Neural cell (in vitro differentiated cells): ENCODE measurements at regions not wholly inside any gene's neighbourhood (a gene's known extent, or its start where the extent isn't known, plus 50 kb on each side); places are given as distances from the start of the nearest gene placed in this dataset.

ENCODE experiments used
- MXI1 ChIP-seq: fragments of 450-650 bp; conservative IDR thresholded peaks from 2 replicates; pipeline ENCODE4 v1.6.1; 2014; ENCODE audit warnings: antibody characterized with exemption, mild to moderate bottlenecking; ENCODE audit not compliant: poor library complexity, severe bottlenecking
- TF ChIP-seq, protein P1 (sequence below): fragments of 450-650 bp; IDR thresholded peaks from 2 replicates; pipeline ENCODE4 v1.5.1; 2014; ENCODE audit warnings: antibody characterized with exemption, mild to moderate bottlenecking, moderate library complexity; ENCODE audit not compliant: poor library complexity, severe bottlenecking

DNA sequence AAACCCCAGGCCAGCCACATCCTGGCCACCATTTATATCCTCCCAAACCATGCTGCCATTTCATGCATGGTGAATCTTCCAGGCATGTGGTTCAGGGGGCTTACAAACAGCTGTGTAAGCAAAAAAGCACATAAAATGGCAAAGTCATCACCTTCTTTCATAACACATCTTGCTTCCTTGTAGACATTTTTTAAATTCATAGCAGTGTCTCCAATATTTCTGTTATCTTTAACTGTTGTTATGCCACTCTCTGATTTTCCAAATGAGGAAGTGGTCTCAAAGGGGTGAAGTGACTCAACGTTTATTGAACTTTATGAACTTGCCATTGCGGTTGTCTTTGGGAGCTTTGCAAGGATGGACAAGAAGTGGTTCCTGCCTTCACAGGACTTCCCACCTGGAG lies 264.4 kb downstream of the MEX3B start:
- TF ChIP-seq, protein P1, sequence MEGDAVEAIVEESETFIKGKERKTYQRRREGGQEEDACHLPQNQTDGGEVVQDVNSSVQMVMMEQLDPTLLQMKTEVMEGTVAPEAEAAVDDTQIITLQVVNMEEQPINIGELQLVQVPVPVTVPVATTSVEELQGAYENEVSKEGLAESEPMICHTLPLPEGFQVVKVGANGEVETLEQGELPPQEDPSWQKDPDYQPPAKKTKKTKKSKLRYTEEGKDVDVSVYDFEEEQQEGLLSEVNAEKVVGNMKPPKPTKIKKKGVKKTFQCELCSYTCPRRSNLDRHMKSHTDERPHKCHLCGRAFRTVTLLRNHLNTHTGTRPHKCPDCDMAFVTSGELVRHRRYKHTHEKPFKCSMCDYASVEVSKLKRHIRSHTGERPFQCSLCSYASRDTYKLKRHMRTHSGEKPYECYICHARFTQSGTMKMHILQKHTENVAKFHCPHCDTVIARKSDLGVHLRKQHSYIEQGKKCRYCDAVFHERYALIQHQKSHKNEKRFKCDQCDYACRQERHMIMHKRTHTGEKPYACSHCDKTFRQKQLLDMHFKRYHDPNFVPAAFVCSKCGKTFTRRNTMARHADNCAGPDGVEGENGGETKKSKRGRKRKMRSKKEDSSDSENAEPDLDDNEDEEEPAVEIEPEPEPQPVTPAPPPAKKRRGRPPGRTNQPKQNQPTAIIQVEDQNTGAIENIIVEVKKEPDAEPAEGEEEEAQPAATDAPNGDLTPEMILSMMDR: no peak
- TF ChIP-seq MXI1: no peak
